GM18858 (cell line): ENCODE measurements at regions not wholly inside any gene's neighbourhood (a gene's known extent, or its start where the extent isn't known, plus 50 kb on each side); places are given as distances from the start of the nearest gene placed in this dataset.
"Not testable (repeated sequence)": the region's sequence is repeated elsewhere in the genome, so short reads cannot be mapped to it uniquely, and the experiment has no call there.

Experiments
- ATAC-seq: cut with Tn5 transposase; IDR thresholded peaks from one replicate; pipeline ENCODE4 v1.9.1; 2021; ENCODE audit not compliant: unreplicated experiment

DNA sequence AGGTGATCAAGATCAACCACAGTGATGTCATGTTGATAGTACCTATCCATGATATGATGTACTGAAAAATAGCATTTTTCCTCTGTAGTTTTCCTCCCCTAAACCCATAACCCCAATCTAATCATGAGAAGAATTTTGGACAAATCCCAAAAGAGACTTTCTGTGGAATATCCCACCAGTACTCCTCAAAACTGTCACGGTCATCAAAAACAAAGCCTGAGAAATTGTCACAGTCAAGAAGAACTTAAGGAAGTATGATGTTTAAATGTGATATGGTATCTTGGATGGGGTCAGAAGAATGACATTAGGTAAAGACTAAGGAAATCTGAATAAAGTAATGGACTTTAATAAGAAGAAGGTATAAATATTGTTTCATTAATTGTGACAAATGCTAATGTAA, 248.8 kb downstream of the RMST start:
- no peak for ATAC-seq

DNA sequence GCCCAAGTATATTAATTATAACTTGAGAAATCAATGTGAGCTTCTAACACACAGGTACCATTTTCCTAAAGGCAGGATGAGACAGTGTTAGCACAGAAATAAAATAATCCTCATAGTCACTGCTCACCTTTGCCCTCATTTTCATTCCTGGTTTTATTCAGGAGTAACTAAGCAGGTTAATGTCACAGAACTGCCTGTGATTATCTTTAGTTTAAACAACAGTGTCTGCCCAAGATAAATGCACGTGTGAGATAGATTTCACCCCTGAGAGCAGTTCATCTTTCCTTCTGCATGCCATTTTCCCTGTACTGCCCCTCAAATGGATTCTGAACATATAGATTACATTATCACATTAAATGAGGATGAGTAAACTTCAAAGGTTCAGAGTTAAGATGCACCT, 250.7 kb downstream of the RMST start:
- no peak for ATAC-seq

DNA sequence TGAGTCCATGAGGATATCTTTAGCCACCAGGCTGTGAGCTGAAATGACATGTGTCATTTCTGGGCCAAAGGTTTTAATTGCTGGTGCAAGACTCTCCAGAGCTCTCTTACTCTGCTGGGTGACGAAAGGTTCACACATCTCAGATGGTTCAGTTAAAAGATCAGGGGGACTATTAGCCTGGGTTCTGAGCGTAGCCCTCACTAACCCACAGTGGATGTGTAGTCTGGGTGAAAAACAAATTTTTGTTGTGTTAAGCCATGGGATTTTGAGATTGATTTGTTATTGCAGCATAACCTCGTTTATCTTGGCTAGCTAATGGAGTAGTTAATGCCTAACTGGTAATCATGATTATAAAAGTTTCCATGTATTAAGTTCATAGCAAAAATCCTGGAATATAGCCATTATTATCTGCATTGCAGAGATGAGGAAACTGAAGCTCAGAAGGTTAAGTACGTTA, 251.5 kb downstream of the RMST start:
- no peak for ATAC-seq

DNA sequence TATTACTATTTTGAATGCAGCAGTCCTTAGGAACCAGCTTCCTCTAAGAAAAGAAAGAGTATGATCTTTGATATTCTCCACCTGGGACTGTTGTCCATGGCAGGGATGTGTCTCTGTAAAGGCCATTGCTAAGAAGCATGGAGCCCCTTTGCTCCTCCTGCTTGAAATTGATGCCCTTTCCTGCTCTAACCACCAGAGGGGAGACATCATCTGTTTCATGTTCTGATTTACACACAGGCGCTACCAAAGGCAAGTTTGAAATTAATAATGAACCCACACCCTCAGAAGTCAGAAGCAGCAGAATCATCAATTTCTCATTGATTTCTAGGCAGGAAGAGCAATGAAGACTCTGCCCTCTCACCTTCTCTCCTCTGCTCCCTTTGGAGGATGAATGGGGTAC, 253.8 kb downstream of the RMST start:
- no peak for ATAC-seq

DNA sequence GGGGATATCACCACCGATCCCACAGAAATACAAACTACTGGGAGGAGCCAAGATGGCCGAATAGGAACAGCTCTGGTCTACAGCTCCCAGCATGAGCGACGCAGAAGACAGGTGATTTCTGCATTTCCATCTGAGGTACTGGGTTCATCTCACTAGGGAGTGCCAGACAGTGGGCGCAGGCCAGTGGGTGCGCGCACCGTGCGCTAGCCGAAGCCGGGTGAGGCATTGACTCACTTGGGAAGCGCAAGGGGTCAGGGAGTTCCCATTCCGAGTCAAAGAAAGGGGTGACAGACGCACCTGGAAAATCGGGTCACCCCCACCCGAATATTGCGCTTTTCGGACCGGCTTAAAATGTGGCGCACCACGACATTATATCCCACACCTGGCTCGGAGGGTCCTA, 261.2 kb downstream of the RMST start:
- ATAC-seq = not testable (repeated sequence)

DNA sequence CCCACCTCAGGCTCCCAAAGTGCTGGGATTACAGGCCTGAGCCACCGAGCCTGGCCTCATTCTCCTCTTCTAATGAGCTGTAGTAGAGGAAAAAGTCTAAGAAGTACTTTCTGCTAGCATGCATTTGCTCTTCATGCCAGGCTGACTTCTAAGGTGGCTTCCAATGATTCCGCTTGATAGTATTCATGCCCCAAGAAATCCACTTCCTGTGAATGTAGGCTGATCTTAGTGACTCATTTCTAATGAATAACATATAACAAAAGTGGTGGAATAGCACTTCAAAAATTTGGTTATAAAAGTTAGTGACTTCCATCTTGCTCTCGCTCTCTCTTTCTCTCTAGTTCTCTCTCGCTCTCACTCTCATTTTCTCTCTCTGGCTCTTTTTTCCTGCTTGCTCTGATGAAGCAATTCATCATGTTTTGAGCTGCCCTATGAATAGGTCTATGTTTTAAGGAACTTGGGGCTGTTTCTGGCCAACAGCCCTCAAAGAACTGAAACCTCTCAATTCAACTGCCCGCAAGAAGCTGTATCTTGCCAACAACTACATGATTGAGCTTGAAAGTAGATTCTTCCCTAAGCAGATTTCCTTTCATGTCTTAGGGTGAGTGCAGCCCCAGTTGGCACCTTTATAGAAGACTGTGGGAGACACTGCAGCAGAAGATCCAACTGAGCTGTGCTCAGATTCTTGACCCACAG, 282.9 kb downstream of the RMST start:
- no peak for ATAC-seq

DNA sequence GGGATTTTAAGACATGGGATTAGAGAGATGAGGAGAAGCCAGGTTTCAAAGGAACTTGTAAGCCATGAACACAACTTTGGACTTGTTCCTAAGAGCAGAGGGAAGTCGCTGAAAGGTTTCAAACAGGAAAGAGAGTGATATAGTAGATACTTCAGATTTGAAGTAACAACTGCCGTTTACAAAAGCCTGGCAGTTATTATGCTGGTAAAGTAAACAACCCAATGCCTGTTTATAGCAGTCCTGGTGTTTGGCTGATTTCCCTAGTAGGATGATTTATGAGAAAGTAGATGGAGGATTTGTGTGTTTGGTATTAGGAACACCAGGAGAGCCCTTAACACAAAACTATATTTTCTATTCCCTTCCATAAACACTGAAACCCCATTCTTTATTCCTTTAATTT, 285.7 kb downstream of the RMST start:
- no peak for ATAC-seq

DNA sequence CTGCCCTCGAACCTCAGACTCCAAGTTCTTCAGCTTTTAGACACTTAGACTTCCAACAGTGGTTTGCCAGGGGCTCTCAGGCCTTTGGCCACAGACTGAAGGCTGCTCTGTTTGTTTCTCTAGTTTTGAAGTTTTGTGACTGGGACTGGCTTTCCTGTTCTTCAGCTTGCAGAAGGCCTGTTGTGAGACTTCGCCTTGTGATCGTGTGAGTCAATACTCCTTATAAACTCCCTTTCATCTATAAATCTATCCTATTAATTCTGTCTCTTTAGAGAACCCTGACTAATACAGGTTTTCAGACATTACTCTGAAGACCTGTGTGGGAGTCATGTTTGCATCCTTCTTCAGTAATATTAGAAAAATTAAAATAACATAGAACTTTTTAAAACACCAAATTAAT, 289.1 kb downstream of the RMST start:
- no peak for ATAC-seq

DNA sequence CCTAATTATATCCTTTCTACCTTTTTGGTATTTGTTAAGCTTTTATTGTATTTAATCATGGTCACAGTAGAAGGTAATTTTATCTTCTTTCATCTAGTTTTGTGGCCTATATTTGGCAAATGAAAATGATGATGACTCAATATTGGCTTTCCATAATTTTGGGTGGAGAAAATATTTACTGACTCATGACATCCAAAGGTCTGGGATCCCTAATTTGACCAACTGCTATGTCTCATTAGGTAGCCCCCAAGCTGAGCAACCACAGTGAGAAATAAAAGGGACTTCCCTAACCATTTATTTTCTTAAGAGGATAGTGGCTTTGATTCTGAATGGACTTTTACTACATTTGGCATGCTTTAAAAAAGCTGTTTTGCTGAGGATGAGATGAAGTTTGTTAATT, 289.5 kb downstream of the RMST start:
- ATAC-seq = no peak

DNA sequence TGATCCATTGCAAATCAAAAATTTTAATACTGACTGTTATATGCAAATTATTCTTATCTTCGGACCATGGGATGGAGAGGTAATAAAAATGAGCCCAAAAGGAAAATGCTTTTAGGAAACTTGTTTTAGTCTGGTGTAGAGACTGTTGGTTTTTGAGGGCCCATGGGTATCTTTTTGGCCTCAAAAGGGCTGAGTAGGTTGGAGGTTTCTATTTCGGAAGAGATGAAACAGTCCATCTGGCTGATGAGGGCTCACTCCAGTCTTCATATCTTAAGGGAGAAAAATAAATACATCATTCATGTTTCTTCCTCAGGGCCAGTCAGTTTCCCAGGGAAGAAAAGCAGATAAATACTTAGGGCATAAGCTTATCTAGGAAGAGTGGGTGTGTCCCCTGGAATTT, 290.7 kb downstream of the RMST start:
- ATAC-seq = no peak

DNA sequence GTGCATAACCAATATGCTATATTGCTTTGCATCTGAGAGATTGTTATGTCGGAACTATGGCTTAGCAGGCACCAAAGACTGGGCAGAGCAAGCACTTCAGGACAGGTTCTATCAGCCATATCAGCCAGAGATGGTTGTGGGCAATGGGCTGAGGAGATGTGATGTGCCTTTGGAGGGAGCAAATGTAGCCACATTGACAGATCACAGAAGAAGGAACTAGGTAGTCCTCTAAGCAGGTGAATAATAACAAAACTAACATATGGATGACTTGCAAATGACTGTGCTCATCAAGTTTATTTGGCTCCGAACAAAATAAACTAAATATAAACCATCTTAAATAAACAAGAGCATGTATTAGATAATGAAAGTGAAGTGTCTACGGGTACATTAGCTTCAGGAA, 291.7 kb downstream of the RMST start:
- no peak for ATAC-seq

DNA sequence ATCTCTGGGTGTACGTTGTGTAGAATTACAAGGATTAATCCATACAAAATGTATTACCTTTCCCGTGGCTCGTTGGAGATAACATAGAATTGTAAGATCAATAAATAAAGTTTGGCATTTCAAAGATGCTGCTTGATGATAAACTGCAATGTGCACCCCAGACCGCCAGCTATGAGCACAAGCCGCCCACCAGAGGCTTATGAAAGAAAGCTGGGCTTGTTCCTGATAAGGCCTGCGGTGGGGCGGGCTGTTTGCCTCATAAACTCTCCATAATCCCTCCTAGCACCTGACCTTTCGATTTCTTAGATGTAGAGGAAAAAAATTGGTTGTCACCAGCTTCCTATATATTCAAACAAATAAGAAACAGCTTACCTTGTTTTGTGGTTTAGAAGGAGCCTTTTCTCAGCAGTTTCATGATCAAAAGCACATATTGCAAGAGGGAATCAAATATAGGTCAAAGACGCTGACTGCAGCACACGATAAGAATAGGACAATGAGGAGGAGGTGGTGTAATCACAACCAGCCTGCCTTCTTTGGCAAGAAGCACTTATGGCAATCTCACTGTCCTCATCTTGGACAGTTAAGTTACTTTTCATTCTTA, 293.6 kb downstream of the RMST start:
- no peak for ATAC-seq

DNA sequence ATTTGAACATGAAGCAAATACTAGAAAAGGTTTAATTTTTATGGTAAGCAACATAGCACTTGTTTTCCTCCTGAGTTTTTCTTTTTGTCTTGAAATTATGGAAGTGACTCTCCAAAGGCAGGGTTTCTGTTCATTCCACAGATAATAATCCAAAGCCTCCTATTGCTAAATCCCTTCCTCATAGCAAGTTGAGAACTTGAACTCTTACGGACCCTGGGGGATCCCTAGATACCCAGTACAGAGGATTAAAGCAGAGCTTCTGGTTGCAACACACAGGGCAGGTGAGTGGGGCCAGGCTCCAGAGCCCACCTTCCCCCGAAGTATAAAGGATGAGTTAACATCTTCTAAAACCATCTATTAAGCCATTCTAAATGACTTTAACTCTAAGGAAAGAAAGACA, 294.1 kb downstream of the RMST start:
- no peak for ATAC-seq

DNA sequence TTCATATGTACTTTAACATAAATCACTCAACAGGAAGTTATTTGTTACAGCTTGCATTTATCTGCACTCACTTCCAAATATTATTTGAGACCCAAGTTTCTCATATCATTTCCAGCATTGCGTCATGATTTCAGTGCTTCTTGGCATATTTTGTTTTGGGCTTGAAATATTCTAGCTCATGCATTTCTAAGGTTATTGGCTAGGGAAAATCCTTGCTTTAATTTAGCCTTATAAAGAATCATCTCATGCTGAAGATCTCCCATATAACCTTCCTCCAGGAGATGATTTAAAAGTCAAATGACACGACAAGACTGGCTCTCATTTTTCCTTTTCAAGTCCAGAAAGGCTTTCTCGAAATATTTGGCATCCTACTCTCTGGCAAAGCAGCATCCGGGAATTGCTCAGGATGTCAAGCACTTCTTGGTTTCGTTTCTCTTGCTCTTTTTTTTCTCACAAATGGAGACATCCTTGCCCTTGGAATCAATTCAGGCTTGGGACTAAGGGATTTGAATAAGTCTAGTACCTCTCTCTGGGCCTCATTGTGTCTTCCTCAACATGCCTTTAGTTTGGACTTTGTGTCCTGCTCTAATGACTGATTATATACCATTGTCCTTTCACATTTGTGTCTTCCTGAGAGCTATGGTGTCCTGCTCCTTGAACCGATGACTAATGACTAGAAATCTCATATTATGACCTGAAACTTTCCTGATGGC, 295.0 kb downstream of the RMST start:
- ATAC-seq = no peak

DNA sequence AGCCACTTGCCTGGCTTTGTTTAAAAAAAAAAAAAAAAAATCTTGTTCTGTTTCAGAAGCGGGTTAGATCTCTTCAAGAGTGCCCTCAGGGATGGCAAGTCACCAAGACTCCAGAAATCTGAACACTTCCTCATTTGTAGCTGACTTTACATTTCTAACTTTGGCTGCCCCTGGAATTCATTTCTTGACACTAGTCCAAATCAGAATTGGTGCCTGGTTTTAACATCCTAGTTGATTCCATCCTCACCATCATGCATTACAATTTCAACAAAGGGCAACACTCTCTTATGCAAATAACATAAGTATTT, 295.5 kb downstream of the RMST start:
- ATAC-seq = no peak

DNA sequence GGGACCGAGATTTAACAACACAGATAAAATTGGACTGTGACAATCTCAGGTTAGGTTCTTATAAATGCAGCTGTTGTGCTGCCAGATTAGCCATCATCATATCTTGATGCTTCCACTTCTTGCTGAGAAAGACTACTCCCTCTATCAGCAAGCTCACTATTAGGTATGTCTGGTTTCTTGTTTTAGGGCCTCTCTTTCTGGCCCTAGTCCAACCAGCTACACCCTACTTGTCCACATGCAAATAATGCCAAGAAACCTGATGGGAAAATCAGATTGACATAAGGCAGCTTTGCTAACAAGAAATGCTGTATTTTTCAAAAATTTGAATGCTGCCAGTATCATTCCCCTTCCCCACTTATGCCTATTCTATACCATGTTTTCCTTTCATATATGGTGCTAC, 296.0 kb downstream of the RMST start:
- ATAC-seq = no peak

DNA sequence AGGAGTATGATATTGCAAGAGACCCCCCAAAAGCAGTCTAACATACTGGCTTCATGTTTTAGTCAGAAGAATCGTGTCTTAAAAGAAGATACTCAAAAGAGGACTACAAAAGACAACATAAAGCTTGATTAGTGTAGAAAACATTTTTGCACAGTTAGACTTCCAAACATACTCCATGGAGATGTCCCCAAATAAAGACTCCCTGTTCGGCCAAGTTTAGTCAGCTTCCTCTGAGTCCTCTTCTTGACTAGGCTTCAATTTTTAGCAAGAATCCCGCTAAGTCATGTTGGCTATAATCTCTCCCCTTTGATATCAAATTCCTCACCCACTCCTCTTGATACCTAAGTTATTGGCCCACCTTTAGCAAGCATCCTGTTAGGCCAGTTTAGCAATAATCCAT, 298.0 kb downstream of the RMST start:
- no peak for ATAC-seq

DNA sequence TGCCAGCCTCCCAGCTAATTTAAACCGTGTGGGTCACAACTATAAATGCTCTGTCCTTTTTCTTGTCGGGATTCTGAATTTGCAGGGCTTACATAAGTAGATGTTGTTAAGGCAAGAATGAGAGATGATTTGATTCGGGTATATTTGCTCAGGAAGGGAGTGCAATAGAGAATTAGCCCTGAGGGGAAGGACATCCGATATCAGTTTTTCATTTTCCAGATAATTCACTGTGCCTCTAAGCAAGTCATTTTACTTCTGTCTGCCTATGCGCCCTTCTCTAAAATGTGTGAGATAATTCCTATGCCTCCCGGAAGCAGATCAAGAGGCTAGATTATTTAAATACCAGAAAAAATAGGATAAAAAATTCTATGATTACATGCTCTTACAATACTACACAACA, 300.5 kb downstream of the RMST start:
- ATAC-seq = no peak

DNA sequence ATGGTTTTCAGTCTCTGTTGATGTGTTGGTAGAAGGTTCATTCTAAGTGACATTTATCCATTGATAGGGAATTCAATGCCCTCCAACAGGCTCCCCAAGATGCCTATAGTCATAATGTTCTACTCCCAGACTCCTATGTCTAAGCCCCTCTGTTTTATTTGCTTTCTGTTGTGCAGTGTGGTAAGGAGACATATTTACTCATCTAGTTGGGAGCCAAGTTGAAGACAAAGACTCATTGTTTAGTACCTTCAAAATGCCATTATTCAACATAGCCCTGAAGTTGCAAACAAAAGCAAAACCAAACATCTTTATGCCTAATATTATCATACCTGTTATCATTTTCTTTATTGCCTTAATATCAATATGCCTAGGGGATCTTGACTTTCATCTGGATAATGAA, 302.1 kb downstream of the RMST start:
- ATAC-seq = no peak

DNA sequence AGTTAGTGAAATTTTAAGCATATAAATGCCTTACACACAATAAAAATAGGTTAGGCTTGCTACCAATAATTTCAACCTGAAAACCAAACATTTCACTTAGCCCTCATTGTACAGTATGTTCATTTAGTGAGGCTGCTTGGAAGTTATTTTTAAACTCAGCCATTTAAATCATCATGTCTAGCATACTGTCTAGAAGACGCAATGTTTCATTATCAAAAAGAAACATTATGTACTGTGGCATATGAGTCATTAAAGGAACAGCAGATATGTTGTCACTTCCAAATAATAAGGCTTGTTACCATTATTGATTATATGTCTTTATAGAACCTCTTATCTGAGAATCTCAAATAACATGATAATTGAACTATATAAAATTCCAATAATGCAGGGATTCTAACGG, 304.7 kb downstream of the RMST start:
- no peak for ATAC-seq

DNA sequence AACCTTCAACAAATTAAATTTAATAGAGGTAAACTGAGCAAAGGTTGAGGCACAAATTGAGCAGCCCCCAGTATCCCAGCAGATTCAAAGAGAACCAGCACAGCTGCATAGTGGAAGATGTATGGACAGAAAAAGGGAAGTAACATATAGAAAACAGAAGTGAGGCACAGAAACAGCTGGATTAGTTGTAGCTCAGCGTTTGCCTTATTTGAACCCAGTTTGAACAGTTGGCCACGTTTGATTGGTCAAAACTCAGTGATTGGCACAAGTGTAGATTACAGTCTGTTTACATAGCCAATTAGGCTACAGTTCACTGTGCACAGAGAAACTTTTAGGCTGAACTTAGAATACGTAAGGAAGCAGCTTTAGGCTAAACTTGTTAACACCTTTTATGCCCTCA, 315.5 kb downstream of the RMST start:
- ATAC-seq = no peak

DNA sequence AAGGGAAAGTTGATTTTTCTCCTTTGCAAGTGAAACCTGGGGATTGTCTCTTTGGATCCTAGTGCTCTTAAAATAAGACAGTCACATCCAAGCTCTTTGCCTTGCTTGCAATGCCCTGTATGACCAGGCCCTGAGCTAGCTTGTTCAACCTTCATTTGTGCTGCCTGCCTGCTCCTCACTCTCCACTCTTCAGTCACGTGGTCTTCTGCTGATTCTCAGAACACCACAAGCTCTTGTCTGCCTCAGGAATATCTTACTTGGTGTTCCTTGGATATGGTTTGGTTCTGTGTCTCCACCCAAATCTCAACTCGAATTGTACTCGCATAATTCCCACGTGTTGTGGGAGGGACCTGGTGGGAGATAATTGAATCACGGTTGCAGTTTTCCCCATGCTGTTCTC, 318.7 kb downstream of the RMST start:
- ATAC-seq = no peak

DNA sequence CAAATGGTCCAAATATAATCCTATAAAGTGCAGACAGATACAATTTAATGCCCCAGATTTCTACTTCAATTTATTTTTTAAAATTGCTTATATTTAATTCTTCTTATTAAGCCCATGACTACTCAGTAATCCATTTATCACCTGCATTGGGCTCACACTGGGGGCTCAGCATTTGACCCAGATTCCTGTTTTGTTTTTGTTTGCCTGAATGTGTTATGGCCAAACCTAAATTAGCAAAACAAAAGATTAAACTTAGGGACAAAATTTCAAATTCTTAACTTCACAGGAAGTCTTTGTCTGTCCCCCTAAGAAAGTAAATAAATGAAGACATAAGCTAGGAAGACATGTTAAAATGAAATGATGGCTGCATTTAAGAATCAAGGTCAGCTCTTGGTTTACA, 322.3 kb downstream of the RMST start:
- ATAC-seq = no peak
